Activated CD8-positive, alpha-beta T cell treated with anti-CD3 and anti-CD28 coated beads, Interleukin-2, amount 10 ng/mL, durations not matched to agents 7 days and 5 days (primary cell): ENCODE measurements at regions not wholly inside any gene's neighbourhood (a gene's known extent, or its start where the extent isn't known, plus 50 kb on each side); places are given as distances from the start of the nearest gene placed in this dataset.
"Not testable (repeated sequence)": the region's sequence is repeated elsewhere in the genome, so short reads cannot be mapped to it uniquely, and the experiment has no call there.

ENCODE experiments used
- ATAC-seq: fragments of 150-1000 bp; cut with Tn5 transposase; one replicate; pipeline ENCODE4 v1.10.0; 2021; ENCODE audit warnings: moderate library complexity
- CTCF ChIA-PET: fragments of 350-600 bp; sonication (Branson Sonifier 250); formaldehyde crosslinking; loops from one replicate; lab custom pipeline; 2021; ENCODE audit warnings: antibody characterized with exemption; lab: Charles Lee
- POLR2A ChIA-PET: fragments of 350-600 bp; sonication (Branson Sonifier 250); formaldehyde crosslinking; loops from one replicate; lab custom pipeline; 2021; ENCODE audit warnings: antibody characterized with exemption; lab: Charles Lee
- DNase-seq: peaks from one replicate; pipeline ENCODE4 v3.0.0-alpha.2; 2020
- H3K27ac Mint-ChIP-seq: one replicate; pipeline ENCODE4 v1.8.0; 2021; ENCODE audit warnings: mild to moderate bottlenecking, mixed read lengths
- H3K27me3 Mint-ChIP-seq: one replicate; pipeline ENCODE4 v1.8.0; 2021; ENCODE audit warnings: low read depth, mixed read lengths
- H3K36me3 Mint-ChIP-seq: one replicate; pipeline ENCODE4 v1.8.0; 2021; ENCODE audit warnings: low read depth, mixed read lengths
- H3K4me1 Mint-ChIP-seq: one replicate; pipeline ENCODE4 v1.8.0; 2021; ENCODE audit warnings: low read depth, mixed read lengths
- H3K4me3 Mint-ChIP-seq: one replicate; pipeline ENCODE4 v1.8.0; 2021; ENCODE audit warnings: mild to moderate bottlenecking, mixed read lengths
- H3K9me3 Mint-ChIP-seq: one replicate; pipeline ENCODE4 v1.8.0; 2022; ENCODE audit warnings: mixed read lengths; ENCODE audit not compliant: insufficient read depth

DNA sequence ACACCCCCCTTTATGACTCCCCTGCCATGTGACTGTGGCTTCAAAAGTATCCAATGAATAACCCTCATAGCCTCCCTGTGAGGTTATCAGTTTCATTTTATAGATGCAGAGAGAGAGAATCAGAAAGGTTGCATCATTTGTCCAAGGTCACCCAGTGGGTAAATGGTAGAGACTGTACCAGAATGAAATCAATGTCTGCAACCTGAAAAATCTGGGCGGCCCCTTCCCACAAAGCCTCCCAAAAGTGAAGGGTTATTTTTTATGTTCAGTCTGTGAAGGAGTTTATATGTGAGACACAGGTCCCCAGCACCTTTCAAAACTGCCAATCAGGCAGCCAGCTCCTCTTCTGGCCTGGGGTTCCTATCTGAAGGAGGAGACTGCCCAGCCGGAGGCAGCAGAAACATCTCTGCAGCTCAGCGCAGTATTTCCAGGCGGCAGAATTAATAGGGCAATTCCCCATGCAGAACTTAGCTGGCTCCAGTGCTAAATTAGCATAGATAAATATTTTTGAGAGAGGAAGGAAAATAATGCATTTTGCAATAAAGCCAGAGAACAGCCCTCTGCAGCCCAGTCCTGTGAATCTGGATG lies 130.8 kb upstream of the PRR20G start:
- CTCF ChIA-PET = no interaction called here
- Mint-ChIP-seq H3K27ac (no peak overlapping the region), H3K27me3 (peaks cover 33% of the 10 kb centered on the region), H3K4me3 (no peak overlapping the region), H3K4me1 (no peaks in the 10 kb centered on the region), H3K36me3 (no peaks in the 10 kb centered on the region), H3K9me3 (no peaks in the 10 kb centered on the region)
- ATAC-seq (no peak), DNase-seq (no peak)
- POLR2A ChIA-PET = no interaction called here

- Mint-ChIP-seq H3K27me3 (peaks cover 33% of the 10 kb centered on the region), H3K27ac (no peak overlapping the region), H3K4me3 (no peak overlapping the region), H3K4me1 (no peaks in the 10 kb centered on the region), H3K36me3 (no peaks in the 10 kb centered on the region), H3K9me3 (no peaks in the 10 kb centered on the region)
- CTCF ChIA-PET = no interaction called here
- ATAC-seq (no peak), DNase-seq (no peak)
- POLR2A ChIA-PET = no interaction called here
Observed at GRCh38 chr3:127417709-127418559, 130.1 kb upstream of the PRR20G start.

- POLR2A ChIA-PET = no interaction called here
- H3K27me3 Mint-ChIP-seq = peaks cover 29% of the 10 kb centered on the region
- CTCF ChIA-PET = no interaction called here
- H3K4me1 Mint-ChIP-seq = no peaks in the 10 kb centered on the region
- no peaks in the 10 kb centered on the region for H3K9me3 Mint-ChIP-seq
- DNase-seq = no peak
- no peak overlapping the region for H3K4me3 Mint-ChIP-seq
- ATAC-seq = no peak
- no peak overlapping the region for H3K27ac Mint-ChIP-seq
- H3K36me3 Mint-ChIP-seq = no peaks in the 10 kb centered on the region
Observed at GRCh38 chr3:127413871-127414270, 126.0 kb upstream of the PRR20G start.

- H3K36me3 Mint-ChIP-seq = no peaks in the 10 kb centered on the region
- ChIA-PET CTCF (no interaction called here), POLR2A (no interaction called here)
- no peak overlapping the region for H3K27ac Mint-ChIP-seq
- no peak for ATAC-seq
- no peaks in the 10 kb centered on the region for H3K4me1 Mint-ChIP-seq
- DNase-seq = no peak
- peaks cover 27% of the 10 kb centered on the region for H3K27me3 Mint-ChIP-seq
- H3K9me3 Mint-ChIP-seq = no peaks in the 10 kb centered on the region
- H3K4me3 Mint-ChIP-seq = no peak overlapping the region
Observed at GRCh38 chr3:127413318-127413673, 125.5 kb upstream of the PRR20G start.

DNA sequence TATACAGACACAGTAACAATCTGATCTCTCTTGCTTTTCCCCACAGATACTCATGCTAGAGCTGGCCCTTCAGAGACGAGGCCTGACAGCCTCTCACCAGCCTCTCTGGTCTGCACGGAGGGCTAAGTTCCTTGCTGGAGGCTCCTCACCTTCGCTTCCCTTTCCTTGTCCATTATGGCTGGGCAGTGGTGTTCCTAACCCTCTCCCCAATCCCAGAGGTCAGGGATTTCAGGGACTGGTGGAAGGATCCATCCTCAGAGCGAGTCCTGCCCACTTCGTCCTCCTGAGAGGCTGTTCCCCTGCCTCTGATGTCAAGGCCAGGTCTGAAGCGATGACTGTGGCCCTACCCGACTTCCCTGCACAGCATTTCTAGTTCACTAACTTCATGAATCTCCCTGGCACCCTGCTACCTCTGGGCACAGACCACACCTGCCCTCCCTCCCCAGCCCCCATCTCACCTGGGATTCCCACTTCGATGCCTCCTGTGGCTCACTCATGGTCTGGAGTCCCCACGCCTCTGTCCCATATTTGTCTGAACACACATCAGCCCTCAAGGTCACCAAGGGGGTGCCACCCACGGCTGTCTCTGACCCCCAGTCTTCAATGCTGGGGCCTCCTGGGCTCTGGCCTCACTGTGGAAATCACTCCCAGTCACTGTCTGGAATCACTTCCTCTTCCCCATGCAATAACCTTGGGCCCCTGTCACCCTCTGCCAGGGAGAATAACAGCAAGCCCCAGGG lies 124.9 kb upstream of the PRR20G start:
- H3K27ac Mint-ChIP-seq = no peak overlapping the region
- DNase-seq = no peak
- H3K9me3 Mint-ChIP-seq = no peaks in the 10 kb centered on the region
- H3K36me3 Mint-ChIP-seq = no peaks in the 10 kb centered on the region
- peaks cover 23% of the 10 kb centered on the region for H3K27me3 Mint-ChIP-seq
- ChIA-PET CTCF (no interaction called here), POLR2A (no interaction called here)
- no peaks in the 10 kb centered on the region for H3K4me1 Mint-ChIP-seq
- no peak overlapping the region for H3K4me3 Mint-ChIP-seq
- ATAC-seq = no peak

- CTCF ChIA-PET, H3K4me3 Mint-ChIP-seq, H3K9me3 Mint-ChIP-seq, ATAC-seq, H3K36me3 Mint-ChIP-seq, DNase-seq, H3K4me1 Mint-ChIP-seq, POLR2A ChIA-PET, H3K27ac Mint-ChIP-seq: not testable (repeated sequence)
- H3K27me3 Mint-ChIP-seq = peaks cover 16% of the 10 kb centered on the region
Observed at GRCh38 chr3:127411875-127412274, 124.0 kb upstream of the PRR20G start.

DNA sequence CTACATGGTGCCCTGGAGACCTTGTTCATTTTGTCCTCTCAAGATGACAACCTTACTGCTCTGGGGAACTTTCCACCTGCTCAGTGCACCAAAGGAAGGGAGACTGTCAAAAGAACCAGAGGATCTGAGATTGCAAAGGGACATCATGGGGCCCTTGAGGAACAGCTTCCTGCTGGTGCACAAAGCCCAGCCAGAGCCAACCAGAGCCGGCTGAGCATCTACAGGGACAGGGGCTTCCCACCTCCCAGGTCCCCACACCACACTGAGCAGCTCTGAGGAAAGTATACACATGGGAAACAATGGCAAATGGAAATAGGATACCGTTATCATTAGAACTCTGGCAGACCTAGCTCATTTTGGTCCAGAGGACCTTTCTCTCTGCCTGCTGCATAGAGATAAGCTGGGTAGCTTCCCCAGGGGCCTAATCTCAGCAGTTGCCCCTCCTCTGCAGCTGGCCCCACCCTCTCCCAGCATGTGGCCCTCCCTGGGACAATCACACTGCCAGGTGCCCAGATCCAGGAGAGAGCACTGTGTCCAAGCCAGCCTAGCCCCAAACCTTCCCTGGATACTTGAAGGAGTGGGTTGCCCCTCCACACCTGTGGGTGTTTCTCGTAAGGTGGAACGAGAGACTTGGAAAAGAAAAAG lies 123.4 kb upstream of the PRR20G start:
- POLR2A ChIA-PET = no interaction called here
- Mint-ChIP-seq H3K9me3 (no peaks in the 10 kb centered on the region), H3K27ac (no peak overlapping the region), H3K4me1 (no peaks in the 10 kb centered on the region), H3K36me3 (no peaks in the 10 kb centered on the region), H3K27me3 (peaks cover 11% of the 10 kb centered on the region), H3K4me3 (no peak overlapping the region)
- DNase-seq (no peak), ATAC-seq (no peak)
- CTCF ChIA-PET = no interaction called here

DNA sequence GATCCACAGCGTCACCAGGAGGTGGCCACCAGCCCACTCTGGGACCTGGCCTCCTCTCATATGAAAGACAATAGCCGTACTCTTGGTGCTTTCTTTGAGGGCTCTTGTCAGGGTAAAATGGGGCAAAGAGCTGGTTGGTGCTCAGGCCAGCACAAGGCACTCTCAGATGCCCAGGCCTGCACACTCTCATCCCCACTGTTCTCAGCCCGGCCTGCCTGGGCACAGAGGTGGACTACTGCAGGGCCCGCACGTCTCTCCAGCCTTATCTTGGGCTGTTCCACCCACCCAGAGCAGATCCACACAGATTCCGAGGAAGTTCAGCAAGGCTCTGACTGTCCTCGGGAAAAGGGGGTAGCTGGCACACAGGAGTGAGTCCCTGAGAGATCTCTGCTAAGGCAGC lies 122.8 kb upstream of the PRR20G start:
- Mint-ChIP-seq H3K4me3 (no peak overlapping the region), H3K27ac (no peak overlapping the region), H3K27me3 (peaks cover 10% of the 10 kb centered on the region), H3K4me1 (no peaks in the 10 kb centered on the region), H3K9me3 (no peaks in the 10 kb centered on the region), H3K36me3 (no peaks in the 10 kb centered on the region)
- CTCF ChIA-PET = no interaction called here
- DNase-seq = no peak
- ATAC-seq = no peak
- POLR2A ChIA-PET = no interaction called here

GRCh38 chr3:127410137-127410488 lies 122.3 kb upstream of the PRR20G start:
- H3K9me3 Mint-ChIP-seq = no peaks in the 10 kb centered on the region
- H3K36me3 Mint-ChIP-seq = no peaks in the 10 kb centered on the region
- H3K27ac Mint-ChIP-seq = no peak overlapping the region
- peaks cover 7% of the 10 kb centered on the region for H3K27me3 Mint-ChIP-seq
- ChIA-PET CTCF (no interaction called here), POLR2A (no interaction called here)
- no peak overlapping the region for H3K4me3 Mint-ChIP-seq
- no peaks in the 10 kb centered on the region for H3K4me1 Mint-ChIP-seq
- no peak for ATAC-seq
- no peak for DNase-seq

DNA sequence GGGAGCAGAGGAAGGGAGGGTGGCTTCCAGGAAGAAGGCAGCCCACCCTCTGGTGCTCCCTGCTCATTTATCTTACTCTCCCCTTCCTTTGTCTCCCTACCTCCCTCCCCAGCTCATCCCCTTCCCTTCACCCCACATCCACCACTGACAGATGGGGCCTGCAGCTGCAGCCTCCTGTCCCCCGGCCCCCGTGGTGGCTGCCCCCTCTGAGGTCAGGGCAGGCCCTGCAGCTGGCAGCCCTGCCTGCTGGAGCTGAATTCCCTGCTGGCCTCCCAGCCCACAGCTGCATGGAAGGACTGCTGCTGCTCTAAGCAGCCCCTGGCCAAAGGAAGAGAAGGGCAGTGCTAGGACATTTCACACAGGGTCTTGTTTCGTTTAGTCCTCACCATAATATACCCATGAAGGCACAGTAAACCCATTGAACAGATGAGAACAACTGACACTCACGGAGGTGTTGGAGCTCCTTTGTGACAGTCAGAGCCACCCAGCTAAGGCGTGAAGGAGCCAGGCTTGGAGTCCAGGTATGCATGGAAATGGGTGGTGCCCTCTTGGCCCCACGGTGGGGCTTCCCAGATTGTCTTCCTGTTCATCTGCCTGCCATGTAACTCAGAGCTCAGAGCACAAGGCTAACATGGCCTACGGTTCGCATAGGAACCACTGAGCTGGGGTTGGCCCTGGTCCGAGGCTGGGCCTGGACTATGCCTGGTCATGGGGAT lies 121.7 kb upstream of the PRR20G start:
- no peak for ATAC-seq
- Mint-ChIP-seq H3K4me3 (no peak overlapping the region), H3K4me1 (no peaks in the 10 kb centered on the region), H3K36me3 (no peaks in the 10 kb centered on the region), H3K9me3 (no peaks in the 10 kb centered on the region), H3K27ac (no peak overlapping the region), H3K27me3 (peaks cover 6% of the 10 kb centered on the region)
- DNase-seq = no peak
- ChIA-PET POLR2A (no interaction called here), CTCF (no interaction called here)

DNA sequence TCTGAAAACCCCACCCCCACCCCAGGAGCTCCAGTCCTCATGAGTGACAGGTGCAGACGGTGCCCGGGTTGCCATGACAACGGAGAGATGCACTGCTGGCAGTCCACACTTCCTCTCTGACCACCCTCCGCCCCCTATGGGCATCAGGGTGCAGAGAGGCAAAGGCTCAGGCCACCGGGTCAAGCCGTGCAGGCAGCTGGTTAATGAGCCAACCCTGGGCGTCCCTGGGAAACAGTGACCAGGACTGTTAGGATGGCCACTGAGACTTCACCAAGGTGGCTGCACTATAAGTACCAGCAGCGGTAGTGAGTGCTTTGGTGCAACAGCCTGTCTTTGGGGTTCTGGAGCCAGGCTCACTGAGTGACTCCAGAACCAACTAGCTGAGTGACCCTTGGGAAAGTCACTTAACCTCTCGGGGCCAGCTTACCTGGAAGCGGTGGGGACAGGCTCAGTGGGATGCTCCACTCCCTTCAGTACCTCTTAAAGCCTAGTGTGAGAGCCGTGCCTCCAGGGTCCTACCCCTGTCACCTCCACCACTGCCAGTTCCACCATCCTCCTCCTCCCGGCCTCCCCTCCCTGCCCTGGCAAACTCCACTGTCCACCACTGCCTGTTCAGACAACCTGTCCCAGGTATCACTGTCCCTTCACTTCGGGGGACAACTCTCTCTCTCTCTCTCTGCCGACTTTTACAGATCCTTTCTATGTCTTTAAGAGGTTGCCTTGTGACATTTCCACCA lies 121.0 kb upstream of the PRR20G start:
- ChIA-PET CTCF (no interaction called here), POLR2A (no interaction called here)
- H3K4me1 Mint-ChIP-seq = no peaks in the 10 kb centered on the region
- no peaks in the 10 kb centered on the region for H3K36me3 Mint-ChIP-seq
- no peak for ATAC-seq
- H3K27ac Mint-ChIP-seq = no peak overlapping the region
- no peak for DNase-seq
- H3K9me3 Mint-ChIP-seq = no peaks in the 10 kb centered on the region
- no peak overlapping the region for H3K4me3 Mint-ChIP-seq
- no peaks in the 10 kb centered on the region for H3K27me3 Mint-ChIP-seq
